DMS114 treated with DMSO at 0.1 percent for 48 hours (cell line): ENCODE measurements at regions not wholly inside any gene's neighbourhood (a gene's known extent, or its start where the extent isn't known, plus 50 kb on each side); places are given as distances from the start of the nearest gene placed in this dataset.

ENCODE experiments used
- DNase-seq: peaks from one replicate; lab custom pipeline; 2025; ENCODE audit not compliant: unreplicated experiment; lab: John Stamatoyannopoulos, UW

DNA sequence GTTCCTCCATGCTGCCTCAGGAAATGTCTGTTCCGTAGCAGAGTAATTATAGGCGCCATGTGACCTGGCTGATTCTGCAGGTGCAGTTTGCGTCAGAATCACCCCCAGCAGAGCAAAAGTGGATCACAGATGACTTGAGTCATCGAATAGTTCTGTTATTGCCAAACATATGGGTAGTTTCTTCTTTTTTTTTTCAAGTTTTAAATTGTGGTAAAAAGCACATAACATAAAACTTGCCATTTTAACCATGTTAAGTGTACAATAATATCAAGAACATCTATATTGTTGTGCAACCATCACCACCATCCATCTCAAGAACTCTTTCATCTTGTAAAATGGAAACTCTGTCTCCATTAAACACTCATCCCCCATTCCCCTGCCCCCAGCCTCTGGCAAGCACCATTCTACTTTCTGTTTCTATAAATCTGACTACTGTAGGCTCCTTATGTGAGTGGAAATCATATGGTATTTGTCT, 177.7 kb upstream of the TWIST2 start:
- no peak for DNase-seq

DNA sequence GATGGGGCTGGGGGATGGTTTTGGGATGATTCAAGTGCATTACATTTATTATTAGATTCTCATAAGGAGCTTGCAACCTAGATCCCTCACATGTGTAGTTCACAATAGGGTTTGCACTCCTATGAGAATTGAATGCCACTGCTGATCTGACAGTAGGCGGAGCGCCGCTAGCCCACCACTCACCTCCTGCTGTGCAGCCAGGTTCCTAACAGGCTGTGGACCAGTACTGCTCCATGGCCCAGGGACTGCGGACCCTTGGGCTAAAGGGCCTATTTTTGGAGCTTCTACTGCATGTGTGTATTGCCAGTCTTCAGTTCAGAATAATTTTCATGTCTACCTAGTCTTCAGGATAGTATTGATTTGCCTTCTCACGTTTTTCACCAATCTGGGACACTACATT, 165.3 kb upstream of the TWIST2 start:
- no peak for DNase-seq

DNA sequence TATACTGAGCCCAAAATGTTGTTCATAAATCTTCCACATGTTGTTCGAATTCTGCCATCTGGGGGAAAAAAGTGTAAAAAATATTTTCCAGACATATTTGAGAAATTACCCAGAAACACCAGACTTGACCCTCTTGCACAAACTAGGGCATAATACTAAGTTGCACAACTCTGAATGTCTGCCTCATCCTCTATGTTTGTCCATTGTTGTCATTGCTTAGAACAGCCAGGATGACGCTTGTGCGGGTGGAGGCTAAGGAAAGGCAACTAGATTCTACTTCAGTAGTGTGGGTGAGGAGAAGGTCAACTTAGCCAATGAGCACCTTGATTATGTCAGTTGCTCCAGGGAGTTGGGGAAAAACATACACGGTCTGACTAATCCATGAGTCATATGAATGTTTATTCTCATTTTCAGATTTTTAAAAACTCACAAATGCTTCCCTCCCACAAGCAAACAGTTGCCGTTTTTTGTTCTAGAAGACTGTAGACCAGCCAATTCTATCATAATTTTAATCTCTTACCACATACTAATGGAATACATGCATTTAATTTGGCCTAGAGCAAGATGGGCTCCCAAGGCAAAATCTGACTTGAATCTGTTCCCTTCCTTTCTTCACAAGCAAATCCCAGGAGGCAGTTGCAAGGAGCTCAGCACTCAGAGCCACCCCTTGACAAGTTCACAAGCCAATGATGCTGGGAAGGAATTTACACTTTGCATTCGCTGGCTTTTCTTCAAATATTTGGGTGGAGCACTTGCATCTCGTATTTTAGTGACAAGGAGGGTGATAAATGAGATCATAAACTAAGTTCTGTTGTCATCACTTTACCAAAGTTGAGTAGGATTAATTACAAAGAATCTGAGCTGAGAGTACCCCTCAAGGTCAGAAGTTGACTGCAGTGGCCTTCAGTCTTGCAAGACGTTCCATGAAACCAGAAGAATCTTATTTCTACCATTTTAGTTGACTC, 163.2 kb upstream of the TWIST2 start:
- DNase-seq, result no peak

DNA sequence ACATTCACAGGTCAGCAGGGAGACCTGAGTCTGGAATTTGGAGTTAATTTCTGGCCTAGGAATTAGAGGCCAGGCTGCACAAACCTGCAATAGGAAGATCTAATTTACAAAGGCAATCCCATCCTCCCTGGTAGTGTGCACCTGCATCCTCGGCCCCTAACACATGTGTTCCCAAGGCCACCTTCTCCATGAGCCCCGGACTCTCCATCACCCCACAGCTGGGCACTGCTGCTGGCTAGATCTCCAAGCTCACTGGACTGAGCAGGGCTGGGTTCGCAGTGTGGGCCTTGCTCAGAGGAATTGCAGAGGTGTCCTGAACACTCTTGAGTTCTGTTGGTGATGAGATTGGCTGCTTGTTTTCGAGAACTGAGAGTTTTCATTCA, 162.6 kb upstream of the TWIST2 start:
- no peak for DNase-seq

DNA sequence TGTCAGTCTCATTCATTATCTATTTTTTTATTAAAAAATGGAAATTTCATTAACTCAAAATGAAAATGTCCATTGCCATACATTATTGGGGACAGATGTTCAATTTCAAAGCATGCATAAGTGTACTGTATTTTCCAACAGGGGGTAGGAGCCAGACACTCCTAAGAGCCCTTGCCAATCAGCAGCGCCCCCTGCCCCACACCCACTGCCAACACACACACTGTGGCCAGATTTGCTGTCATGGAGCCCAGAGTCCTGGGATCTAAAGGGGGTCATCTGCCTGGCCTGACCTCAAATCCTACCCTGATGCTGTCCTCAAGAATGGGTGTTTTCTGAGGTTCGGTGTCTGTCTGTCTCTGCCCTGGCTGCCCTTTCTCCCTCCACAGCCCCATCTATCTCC, 162.2 kb upstream of the TWIST2 start:
- DNase-seq, result no peak

DNA sequence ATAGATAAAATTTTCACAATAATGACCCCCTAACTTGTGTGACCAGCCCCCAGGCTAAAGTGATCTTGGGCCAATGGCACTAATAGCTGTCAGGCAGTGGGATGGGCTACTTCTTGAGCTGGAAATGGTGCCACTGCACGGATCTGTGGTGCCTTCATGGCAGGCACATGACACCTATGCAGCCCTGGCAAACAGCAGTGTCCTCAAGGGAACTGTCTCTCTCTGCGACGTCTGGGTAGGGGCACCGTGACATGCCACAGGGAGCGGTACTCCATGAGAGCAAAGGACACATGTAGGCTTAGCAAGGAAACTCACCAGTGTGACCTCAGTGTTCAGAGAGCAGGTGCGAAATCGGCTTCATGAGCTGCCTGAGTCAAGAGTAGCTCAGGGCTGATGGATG, 161.7 kb upstream of the TWIST2 start:
- no peak for DNase-seq

DNA sequence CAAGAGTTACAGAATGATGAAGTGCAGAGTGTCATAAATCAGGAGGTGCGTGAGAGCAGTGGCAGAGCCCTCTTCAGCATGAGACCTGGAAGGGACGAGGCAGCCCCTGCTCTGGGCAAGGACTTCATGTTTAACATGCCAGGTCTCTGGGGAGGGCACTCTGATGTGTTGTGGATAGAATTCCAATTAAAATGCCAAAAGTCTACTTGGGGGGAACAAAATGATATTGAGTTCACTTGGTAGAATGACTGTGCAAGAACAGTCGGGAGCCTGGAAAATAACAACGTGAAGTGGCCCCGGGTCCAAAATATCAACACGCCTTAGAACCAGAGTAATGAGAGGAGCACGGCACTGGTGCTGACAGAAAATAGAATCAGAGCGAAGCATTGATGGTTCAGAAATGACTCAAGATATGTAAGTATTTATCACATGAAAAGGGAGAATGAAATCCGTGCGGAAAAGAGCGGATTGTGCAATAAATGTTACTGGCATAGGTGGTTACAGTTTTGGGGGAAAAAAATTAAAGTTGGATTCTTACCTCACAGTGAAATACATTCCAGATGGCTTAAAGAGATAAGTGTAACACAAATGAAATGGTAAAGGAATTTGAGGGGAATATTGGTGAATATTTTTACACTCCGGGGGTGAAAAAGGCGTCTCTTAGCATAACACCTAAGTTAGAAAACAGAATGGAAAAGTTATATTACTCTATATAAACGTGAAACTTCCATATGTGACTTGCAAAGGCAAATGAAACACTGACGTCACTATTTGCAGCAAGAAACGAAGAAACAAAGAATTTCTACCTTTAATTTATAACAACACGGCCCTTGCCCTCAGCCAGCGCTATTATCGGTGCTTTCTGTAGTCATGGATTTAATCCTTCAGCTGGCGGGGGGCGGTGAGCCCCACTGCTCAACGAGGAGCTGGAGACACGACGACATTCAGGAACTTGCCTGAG, 159.4 kb upstream of the TWIST2 start:
- no peak for DNase-seq

DNA sequence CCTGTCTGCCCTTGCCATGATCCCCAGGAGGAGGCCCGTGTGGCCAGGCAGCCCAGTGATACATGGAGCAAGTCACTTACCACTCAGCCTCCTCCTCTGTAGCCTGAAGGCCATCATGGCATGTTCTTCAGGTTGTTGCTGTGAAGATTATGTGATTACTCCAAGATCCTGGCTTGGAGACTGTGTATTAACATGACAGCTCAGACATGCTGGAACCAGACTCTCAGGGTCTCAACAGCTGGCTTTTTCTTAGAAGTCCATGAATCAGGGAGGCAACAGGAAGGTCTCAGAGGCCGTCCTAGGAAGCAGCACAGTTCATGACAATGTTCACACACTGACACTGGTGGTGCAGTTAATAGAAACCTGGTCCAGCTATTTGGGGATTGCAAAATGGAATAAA, 158.6 kb upstream of the TWIST2 start:
- no peak for DNase-seq

DNA sequence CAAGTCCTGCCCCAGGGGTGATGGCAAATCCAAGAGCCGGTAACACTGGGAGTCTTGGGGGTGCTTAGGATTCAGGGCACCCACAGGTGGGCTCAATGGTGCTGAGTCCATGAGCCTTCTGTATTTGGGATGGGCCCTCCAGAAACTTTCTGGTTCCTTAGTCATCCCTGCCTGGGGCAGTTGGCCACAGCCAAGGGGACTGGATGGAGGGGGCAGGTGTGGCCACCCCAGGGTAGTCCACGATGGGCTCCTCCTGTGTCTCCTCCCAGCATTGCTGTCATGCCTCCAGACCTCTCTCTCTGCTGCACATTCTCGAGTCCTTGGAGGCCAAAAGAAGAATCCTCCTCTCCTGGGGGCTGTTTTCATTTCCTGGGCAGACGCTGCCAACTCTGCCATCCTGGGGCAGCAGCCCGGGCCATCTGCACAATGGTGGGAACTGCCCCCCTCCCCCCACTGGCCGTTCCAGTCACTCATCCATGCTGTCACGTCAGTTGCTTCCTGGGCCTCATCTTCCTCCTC, 158.0 kb upstream of the TWIST2 start:
- DNase-seq, result no peak

DNA sequence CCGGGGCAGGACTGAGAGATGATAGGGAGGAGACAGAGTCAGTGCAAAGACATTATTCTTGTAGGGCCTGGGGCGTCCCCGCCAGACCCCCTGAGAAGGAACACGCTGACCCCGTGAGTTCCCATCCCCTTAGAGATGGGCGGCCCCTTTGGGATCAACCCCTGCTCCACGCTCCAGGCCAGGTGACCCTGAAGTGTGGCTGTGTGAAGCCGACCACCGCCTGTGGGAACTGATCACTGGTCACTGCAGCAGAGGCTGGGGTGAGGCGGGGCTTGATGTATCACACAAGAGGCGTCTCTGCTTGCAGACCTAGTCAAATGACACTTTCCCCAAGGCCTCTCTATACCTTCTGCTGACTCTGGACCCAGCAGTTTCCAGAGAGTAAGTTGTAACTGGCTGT, 157.4 kb upstream of the TWIST2 start:
- no peak for DNase-seq

DNA sequence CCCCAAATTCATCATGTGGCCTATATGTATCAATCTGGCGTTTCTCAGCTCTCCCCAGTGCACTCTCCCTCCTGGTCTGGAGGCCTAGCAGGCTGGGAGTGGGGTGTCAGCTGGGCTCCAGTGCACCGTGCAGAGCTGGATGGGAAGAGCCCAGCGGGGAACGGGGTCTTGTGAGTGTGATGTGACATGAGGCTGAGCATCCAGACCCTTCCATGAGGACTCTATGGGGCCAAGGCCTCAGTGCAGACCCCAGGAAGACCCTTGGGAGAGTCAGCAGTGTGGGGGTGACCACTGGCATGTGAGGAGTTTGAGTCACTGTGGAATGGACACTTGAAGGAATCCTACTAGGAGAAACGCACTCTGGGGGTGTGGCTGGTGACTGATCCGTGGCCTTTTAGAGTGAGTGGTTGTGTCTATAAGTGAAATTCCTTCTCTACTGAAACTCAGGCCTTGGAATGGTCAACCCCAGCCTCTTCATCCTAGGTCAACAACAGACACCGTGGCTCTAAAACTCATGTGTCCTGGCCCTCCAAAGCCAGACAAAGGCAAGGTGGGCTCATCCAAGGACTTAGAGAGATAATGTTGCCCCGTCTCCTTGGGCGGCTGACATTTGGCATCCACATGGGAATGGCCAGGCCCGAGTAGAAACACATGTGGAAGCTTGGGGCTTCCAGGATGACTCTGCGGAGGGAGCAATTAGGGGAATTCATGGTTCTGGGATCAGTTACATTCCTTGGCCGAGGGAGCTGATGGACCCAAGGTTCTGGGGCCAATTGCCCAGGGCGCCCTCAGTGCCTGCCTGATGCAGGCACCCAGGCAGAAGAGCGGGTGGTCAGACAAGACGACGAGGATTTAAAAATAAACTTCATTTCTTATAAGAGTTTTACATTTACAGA, 156.0 kb upstream of the TWIST2 start:
- no peak for DNase-seq

DNA sequence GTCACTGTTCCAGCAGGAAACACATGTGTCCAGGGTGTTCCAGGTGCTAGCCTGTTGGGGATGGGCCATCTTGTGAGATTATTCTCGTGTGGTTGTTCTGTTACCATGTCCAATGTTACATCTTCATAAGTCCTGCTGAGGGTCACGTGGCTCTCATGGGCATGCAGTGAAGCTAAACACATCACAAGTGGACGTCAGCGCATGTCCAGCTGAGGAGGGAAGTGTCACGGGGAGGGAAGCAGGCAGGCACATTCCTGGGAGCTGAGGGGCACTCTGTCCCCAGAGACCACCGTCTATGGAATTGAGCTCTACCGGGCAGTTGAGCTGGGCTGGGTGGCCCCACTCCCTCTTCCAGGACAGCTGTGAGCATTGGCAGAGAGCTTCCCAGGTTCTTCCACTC, 155.3 kb upstream of the TWIST2 start:
- DNase-seq, result no peak

DNA sequence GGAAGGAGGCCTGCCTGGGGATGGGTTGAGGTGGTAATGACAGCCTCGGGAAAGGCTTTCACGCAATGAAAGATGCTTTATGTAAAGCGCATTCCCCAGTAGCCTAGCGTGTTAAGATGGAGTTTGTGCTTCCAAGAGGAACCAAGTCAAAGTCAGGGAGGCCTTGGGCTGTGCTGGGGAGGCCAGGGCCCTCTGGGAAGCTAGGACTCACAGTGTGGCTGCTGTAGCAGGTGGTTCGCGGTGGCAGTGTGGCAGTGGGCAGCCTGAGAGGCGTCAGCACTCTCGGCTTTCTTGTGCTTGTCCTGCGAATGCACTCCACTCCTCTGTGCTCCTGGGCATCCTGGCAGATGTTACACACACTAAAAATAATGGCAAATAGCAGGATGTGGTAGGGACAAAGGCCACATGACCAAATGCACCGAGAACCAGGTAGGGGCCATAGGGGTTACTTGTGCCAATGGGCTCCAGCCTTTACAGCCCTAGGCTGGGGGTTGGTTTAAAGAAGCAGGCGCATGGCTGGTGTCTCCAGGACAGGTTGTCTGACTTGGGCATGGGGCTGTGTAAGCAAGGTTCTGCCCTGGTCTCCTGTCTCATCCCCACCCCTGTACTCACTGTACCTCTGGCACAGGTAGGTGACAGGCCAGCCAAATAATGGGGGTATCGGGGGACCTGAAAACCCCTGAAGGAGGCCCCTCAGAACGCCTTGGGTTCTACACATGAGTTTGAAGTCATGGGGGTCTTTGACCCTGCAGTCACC, 154.4 kb upstream of the TWIST2 start:
- no peak for DNase-seq

DNA sequence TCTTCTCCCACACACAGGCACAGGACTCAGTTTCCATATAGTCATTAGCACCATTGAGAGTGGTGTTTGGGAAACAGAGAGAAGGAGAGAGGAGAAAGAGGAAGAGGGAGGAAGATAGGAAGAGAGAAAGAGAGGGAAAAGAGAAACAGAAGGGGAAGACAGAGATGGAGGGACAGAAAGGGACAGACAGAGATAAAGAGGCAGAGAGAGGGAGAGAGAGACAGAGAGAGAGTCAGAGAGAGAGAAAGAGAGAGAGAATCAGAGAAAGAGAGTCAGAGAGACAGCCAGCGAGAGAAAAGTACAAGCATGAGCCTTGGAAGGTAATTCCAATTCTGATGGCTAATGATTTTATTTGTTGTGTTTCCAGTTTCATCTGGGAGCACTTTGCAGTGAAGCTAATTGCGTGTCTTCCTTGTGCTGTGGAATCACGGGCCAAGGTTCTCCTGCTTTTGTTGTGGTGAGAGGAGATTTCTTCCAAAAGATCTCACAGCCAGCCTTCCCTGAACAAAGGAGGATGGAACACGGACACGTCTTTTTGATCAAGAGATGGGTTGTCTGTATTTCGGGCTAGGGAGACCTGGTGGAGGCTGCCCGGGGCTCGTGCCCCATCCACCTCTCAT, 153.6 kb upstream of the TWIST2 start:
- DNase-seq, result no peak

DNA sequence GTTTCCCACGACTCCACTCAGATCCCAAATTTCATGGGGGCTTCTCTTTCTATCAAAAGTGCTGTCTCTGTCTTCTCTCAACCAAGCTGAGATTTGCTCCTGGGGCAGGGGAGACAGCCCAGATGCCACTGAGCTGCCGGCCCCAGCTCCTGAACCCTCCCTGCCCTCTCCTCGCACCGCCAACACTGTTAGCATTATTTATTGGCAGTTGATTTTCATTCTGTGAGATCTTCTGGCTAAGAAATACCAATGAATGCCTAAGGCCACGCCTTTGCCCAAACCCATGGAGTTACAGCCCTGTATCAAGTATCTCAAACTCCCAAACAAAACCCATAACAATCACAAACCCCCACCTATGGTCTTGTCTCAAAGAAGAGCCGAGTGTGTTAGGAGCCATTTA, 153.0 kb upstream of the TWIST2 start:
- DNase-seq, result no peak

DNA sequence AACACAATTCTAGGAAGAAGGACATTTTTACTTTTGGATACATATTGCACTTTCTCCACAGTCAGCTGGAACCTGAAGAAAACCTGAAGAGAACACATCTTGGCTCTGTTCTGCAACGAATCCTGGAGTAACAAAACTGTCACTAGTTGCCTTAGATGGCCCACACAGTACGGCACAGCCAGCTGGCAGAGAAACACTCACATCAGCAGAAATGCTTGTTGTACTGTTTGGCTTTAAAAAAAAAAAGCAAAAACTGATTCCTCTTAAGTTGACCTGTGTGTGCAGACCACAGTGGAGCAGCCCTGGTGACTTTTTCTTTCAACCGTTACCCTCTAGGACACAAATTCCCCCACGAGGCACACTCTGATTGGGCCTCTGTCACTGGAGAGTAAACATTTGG, 152.3 kb upstream of the TWIST2 start:
- no peak for DNase-seq

DNA sequence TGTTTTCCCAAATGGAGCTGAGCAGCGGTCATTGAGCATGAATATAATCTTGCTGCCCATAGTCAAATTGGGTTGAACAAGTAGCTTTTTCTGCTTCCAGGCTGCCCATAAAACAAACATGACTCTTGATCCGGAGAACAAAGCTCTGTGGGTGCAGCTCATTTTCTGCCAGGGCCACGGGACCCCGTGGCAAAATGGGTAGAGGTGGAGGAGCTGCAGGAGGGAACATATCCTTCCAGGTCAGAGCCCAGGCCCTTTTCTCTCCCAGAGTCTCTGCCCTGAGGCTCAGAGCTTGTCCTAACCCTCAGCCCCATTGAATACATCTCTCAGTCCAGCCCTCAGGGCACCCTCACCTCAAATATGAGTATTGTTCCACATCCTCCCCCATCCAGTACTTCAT, 151.6 kb upstream of the TWIST2 start:
- no peak for DNase-seq

DNA sequence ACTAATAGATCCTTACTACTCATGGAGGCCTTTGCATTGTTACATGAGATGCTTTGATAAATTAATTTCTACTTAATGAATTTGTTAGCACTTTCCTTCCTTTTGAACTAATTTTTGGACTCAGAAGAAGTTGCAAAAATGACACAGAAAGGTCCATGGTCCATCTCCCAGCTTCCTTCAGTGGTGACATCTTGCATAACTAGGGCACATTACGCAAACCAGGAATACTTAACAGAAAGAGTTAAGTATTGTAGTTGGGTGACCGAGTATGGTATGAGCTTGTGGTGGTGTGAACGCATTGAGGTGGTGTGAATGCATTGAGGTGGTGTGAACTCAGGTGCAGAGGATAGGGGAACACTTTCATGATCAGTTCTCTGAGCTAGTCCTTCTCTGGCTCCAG, 151.1 kb upstream of the TWIST2 start:
- DNase-seq, result no peak
